Body of pancreas (tissue), 4 donors: ENCODE measurements at regions not wholly inside any gene's neighbourhood (a gene's known extent, or its start where the extent isn't known, plus 50 kb on each side); places are given as distances from the start of the nearest gene placed in this dataset.

Experiments used
- ATAC-seq: fragments of 150-250 bp; one replicate; pipeline ENCODE4 v1.9.1; 2016
- DNase-seq, 4 donors: peaks; one replicate each; pipeline ENCODE4 v3.0.0-alpha.2; 2019
- H3K27ac ChIP-seq, 4 donors: fragments of 200-600 bp; sonication (generic); 1 replicate in 3 of 4; 2 replicates in 1 of 4; pipeline versions ENCODE4 v1.5.1 to v1.6.1; 2016 to 2019; ENCODE audit warnings: mild to moderate bottlenecking in 1 of 4, mixed read lengths in 1 of 4, moderate library complexity in 1 of 4
- H3K27me3 ChIP-seq, 2 donors: fragments of 200-600 bp; sonication (generic); one replicate each; pipeline ENCODE4 v1.6.0; 2016; ENCODE audit warnings: mild to moderate bottlenecking in 1 of 2
- H3K36me3 ChIP-seq, 2 donors: fragments of 200-600 bp; sonication (generic); replicated peaks in 1 of 2; 2 replicates each; pipeline ENCODE4 v1.5.1; 2016; ENCODE audit warnings: low read depth in 2 of 2; ENCODE audit not compliant: insufficient read depth in 1 of 2
- H3K4me1 ChIP-seq: fragments of 200-600 bp; sonication (generic); one replicate; pipeline ENCODE4 v1.6.0; 2016
- H3K4me3 ChIP-seq, 2 donors: fragments of 200-600 bp; sonication (generic); 1 replicate in 1 of 2; 2 replicates in 1 of 2; pipeline ENCODE4 v1.5.1; 2016 to 2019
- H3K9me3 ChIP-seq, 3 donors: fragments of 200-600 bp; sonication (generic); 1 replicate in 2 of 3; 2 replicates in 1 of 3; pipeline ENCODE4 v1.5.1; 2016
- CTCF ChIP-seq, 7 experiments: fragments of 450-650 bp in 4 of 7; fragments of 200-600 bp in 3 of 7; sonication (generic) in 3 of 7; IDR thresholded peaks; one replicate each; pipeline ENCODE4 v1.5.1; 2016 to 2019; ENCODE audit warnings: antibody characterized with exemption in 7 of 7
- POLR2A ChIP-seq, 3 donors: fragments of 450-650 bp; IDR thresholded peaks; one replicate each; pipeline ENCODE4 v1.6.1; 2016; ENCODE audit warnings: antibody characterized with exemption in 3 of 3, mild to moderate bottlenecking in 2 of 3
- WGBS, 2 donors: methylation state at CpG; one replicate each; pipeline ENCODE4 v1.1.5; 2017; 5-methylcytosine and 5-hydroxymethylcytosine counted together
- intact Hi-C: fragments of 100-400 bp; cut with DNase I; formaldehyde crosslinking; loops from one replicate; pipeline ENCODE4 v1.15.1; 2023

- Histone ChIP-seq H3K27me3 (no peaks in the 10 kb centered on the region), H3K27ac (no peak overlapping the region), H3K4me3 (no peak overlapping the region), H3K9me3 (no peaks in the 10 kb centered on the region), H3K4me1 (no peaks in the 10 kb centered on the region), H3K36me3 (no peaks in the 10 kb centered on the region)
- no peak for TF ChIP-seq POLR2A (IDR thresholded peaks at IDR 0.05)
- no peak for TF ChIP-seq CTCF (IDR thresholded peaks at IDR 0.05)
- DNase-seq: no peak
- ATAC-seq: no peak
- WGBS, 2 donors: 76 to 78% methylated on average over 4 of the region's 4 CpGs
- intact Hi-C loops: no loop called here
Measured at GRCh38 chr3:40655551-40655950, 130.8 kb downstream of the ZNF621 start.

GRCh38 chr3:40657623-40658022 lies 132.9 kb downstream of the ZNF621 start:
- H3K27me3 ChIP-seq: no peaks in the 10 kb centered on the region
- H3K36me3 ChIP-seq: no peaks in the 10 kb centered on the region
- H3K9me3 ChIP-seq: no peaks in the 10 kb centered on the region
- no peak for DNase-seq
- H3K4me1 ChIP-seq: no peaks in the 10 kb centered on the region
- intact Hi-C loops: no loop called here
- 83 to 94% methylated on average over 3 of the region's 3 CpGs for WGBS, 2 donors
- no peak for TF ChIP-seq CTCF (IDR thresholded peaks at IDR 0.05)
- TF ChIP-seq POLR2A (IDR thresholded peaks at IDR 0.05): no peak
- ATAC-seq: no peak
- H3K4me3 ChIP-seq: no peak overlapping the region
- no peak overlapping the region for H3K27ac ChIP-seq

- Histone ChIP-seq H3K36me3 (no peaks in the 10 kb centered on the region), H3K4me3 (no peak overlapping the region), H3K4me1 (no peaks in the 10 kb centered on the region), H3K27ac (no peak overlapping the region), H3K27me3 (no peaks in the 10 kb centered on the region), H3K9me3 (no peaks in the 10 kb centered on the region)
- ATAC-seq: no peak
- DNase-seq: no peak
- 58 to 71% methylated on average over 5 of the region's 5 CpGs for WGBS, 2 donors
- TF ChIP-seq CTCF (IDR thresholded peaks at IDR 0.05): no peak
- TF ChIP-seq POLR2A (IDR thresholded peaks at IDR 0.05): no peak
- intact Hi-C loops: no loop called here
Measured at GRCh38 chr3:40658305-40658704, 133.5 kb downstream of the ZNF621 start.

- H3K27me3 ChIP-seq: no peaks in the 10 kb centered on the region
- ATAC-seq (no peak), DNase-seq (no peak)
- no peak for TF ChIP-seq CTCF (IDR thresholded peaks at IDR 0.05)
- no peak for TF ChIP-seq POLR2A (IDR thresholded peaks at IDR 0.05)
- intact Hi-C loops: no loop called here
- no peaks in the 10 kb centered on the region for H3K9me3 ChIP-seq
- no peaks in the 10 kb centered on the region for H3K4me1 ChIP-seq
- 73 to 84% methylated on average over 1 of the region's 1 CpG for WGBS, 2 donors
- H3K27ac ChIP-seq: no peak overlapping the region
- H3K4me3 ChIP-seq: no peak overlapping the region
- no peaks in the 10 kb centered on the region for H3K36me3 ChIP-seq
Measured at GRCh38 chr3:40660554-40660953, 135.8 kb downstream of the ZNF621 start.

GRCh38 chr3:40661284-40661683 lies 136.5 kb downstream of the ZNF621 start:
- Histone ChIP-seq H3K27me3 (no peaks in the 10 kb centered on the region), H3K27ac (no peak overlapping the region), H3K4me3 (no peak overlapping the region), H3K9me3 (no peaks in the 10 kb centered on the region), H3K36me3 (no peaks in the 10 kb centered on the region), H3K4me1 (no peaks in the 10 kb centered on the region)
- 95 to 100% methylated on average over 1 of the region's 1 CpG for WGBS, 2 donors
- intact Hi-C loops: no loop called here
- no peak for TF ChIP-seq POLR2A (IDR thresholded peaks at IDR 0.05)
- no peak for TF ChIP-seq CTCF (IDR thresholded peaks at IDR 0.05)
- DNase-seq: no peak
- no peak for ATAC-seq
